Left ventricle myocardium inferior (tissue), 1 donor: ENCODE measurements at regions not wholly inside any gene's neighbourhood (a gene's known extent, or its start where the extent isn't known, plus 50 kb on each side); places are given as distances from the start of the nearest gene placed in this dataset.
"Not testable (repeated sequence)": the region's sequence is repeated elsewhere in the genome, so short reads cannot be mapped to it uniquely, and the experiment has no call there.

Experiments used
- DNase-seq: peaks from one replicate; pipeline ENCODE4 v3.0.0-alpha.2; 2020
- H3K27ac ChIP-seq: fragments of 200-600 bp; replicated peaks from 2 replicates; pipeline ENCODE4 v1.8.0; 2021
- H3K27me3 ChIP-seq: fragments of 200-600 bp; 2 replicates; pipeline ENCODE4 v1.8.0; 2021; ENCODE audit warnings: low read depth
- H3K36me3 ChIP-seq: fragments of 200-600 bp; 2 replicates; pipeline ENCODE4 v1.8.0; 2021
- H3K4me1 ChIP-seq: fragments of 200-600 bp; 2 replicates; pipeline ENCODE4 v1.8.0; 2021
- H3K4me3 ChIP-seq: fragments of 200-600 bp; 2 replicates; pipeline ENCODE4 v1.8.0; 2021; ENCODE audit warnings: mild to moderate bottlenecking, moderate library complexity
- H3K9me3 ChIP-seq: fragments of 200-600 bp; replicated peaks from 2 replicates; pipeline ENCODE4 v1.8.0; 2021
- intact Hi-C: fragments of 100-400 bp; cut with micrococcal nuclease; formaldehyde crosslinking; loops from one replicate; pipeline ENCODE4 v1.11.0; 2022
- TF ChIP-seq, protein P1 (sequence below): fragments of 200-600 bp; IDR thresholded peaks from 2 replicates; pipeline ENCODE4 v1.8.0; 2021; ENCODE audit warnings: antibody characterized with exemption, mild to moderate bottlenecking, borderline replicate concordance
- donor health status: DM: no; HTN: yes; CAD: no; lungs with severe emphysema.

DNA sequence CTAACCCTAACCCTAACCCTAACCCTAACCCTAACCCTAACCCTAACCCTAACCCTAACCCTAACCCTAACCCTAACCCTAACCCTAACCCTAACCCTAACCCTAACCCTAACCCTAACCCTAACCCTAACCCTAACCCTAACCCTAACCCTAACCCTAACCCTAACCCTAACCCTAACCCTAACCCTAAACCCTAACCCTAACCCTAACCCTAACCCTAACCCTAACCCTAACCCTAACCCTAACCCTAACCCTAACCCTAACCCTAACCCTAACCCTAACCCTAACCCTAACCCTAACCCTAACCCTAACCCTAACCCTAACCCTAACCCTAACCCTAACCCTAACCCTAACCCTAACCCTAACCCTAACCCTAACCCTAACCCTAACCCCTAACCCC, 80.6 kb upstream of the PLEKHG4B start:
- not testable (repeated sequence) for DNase-seq

DNA sequence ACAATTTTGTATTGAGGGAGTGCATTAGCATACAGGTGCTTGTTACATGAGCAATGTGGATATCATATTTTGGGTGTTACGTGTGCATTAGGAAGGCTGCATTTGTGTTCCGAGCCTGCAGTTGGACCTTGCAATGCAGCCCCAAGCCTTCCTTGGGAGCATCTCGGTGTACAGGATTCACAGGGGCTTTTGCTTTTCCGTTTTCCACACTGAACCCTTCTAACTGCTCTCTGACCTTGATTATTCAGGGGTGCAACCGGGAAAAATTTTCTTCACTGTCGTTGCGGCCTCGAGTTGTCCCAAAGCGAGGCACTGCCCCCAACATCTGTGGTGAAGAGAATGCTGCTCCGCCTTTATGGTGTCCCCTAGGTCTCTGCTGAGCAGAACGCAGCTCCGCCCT, 80.1 kb upstream of the PLEKHG4B start:
- H3K27me3 ChIP-seq = no peaks in the 10 kb centered on the region
- no peak for DNase-seq
- peaks cover 9% of the 10 kb centered on the region for H3K4me1 ChIP-seq
- TF ChIP-seq, protein P1, sequence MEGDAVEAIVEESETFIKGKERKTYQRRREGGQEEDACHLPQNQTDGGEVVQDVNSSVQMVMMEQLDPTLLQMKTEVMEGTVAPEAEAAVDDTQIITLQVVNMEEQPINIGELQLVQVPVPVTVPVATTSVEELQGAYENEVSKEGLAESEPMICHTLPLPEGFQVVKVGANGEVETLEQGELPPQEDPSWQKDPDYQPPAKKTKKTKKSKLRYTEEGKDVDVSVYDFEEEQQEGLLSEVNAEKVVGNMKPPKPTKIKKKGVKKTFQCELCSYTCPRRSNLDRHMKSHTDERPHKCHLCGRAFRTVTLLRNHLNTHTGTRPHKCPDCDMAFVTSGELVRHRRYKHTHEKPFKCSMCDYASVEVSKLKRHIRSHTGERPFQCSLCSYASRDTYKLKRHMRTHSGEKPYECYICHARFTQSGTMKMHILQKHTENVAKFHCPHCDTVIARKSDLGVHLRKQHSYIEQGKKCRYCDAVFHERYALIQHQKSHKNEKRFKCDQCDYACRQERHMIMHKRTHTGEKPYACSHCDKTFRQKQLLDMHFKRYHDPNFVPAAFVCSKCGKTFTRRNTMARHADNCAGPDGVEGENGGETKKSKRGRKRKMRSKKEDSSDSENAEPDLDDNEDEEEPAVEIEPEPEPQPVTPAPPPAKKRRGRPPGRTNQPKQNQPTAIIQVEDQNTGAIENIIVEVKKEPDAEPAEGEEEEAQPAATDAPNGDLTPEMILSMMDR = no peak
- no peak overlapping the region for H3K27ac ChIP-seq
- no peak overlapping the region for H3K4me3 ChIP-seq
- no peaks in the 10 kb centered on the region for H3K36me3 ChIP-seq
- intact Hi-C loops = no loop called here
- H3K9me3 ChIP-seq = no peaks in the 10 kb centered on the region

More for the DNA sequence above, 80.6 kb upstream of the PLEKHG4B start:
- H3K27ac ChIP-seq, H3K9me3 ChIP-seq, H3K4me1 ChIP-seq, H3K4me3 ChIP-seq, H3K36me3 ChIP-seq, H3K27me3 ChIP-seq, intact Hi-C loops: not testable (repeated sequence)

DNA sequence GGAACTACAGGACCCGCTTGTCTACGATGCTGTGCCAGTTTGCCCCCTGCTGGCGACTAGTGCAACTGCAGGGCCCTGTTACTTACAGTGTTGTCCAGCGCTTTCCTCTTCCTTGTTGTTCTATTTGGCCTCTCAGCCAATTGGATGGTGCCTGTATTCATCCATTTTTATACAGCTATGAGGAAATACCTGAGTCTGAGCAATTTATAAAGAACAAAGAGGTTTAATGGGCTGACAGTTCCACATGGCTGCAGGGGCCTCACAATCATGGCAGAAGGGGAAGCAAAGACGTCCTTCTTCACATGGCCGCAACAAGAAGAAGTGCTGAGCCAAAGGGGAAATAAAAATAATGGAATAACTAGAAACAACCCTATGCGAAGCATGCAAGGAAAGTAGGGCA, 78.7 kb upstream of the PLEKHG4B start:
- H3K36me3 ChIP-seq = no peaks in the 10 kb centered on the region
- intact Hi-C loops = no loop called here
- no peak overlapping the region for H3K27ac ChIP-seq
- H3K9me3 ChIP-seq = no peaks in the 10 kb centered on the region
- no peaks in the 10 kb centered on the region for H3K27me3 ChIP-seq
- DNase-seq = no peak
- H3K4me3 ChIP-seq = no peak overlapping the region
- H3K4me1 ChIP-seq = peaks cover 9% of the 10 kb centered on the region
- TF ChIP-seq, protein P1 = no peak

DNA sequence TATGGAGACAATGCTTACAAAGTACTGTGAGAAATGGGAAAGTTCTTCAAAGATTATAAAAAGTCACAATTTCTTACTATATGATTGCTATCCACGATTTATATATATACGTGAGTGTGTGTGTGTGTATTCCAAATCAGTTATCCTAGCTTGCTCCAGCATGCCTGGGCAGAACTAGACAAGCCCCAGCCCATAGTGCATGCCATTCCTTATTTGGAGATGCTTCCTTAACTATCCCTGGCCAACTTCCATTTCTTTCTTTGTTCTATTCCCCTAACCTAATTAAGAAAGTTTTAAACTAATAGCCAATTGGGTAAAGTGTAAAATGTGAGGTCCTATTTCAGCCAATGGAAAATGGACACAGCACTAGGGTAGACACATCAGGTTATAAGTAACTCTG, 77.3 kb upstream of the PLEKHG4B start:
- H3K27me3 ChIP-seq, intact Hi-C loops, H3K4me1 ChIP-seq, H3K4me3 ChIP-seq, H3K9me3 ChIP-seq, H3K36me3 ChIP-seq, H3K27ac ChIP-seq, DNase-seq: not testable (repeated sequence)

DNA sequence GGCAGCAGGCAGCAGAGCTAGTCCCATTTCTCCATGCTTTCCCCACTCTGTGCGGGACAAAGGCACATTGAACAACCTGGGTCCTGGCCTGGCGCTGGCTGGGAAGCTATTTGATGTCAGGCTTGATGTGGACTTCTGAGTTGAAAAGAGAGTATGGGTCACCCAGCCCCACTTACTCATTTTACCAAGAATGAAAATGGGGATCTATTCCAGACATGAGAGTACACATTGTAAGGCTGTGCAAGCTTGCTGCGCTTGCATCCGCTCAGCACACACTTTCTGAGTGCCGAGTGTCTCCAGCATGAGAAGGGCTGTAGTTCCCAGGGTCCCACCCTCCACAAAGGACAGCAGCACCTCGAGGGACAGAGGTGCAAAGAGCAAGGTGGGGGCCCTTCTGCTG, 71.7 kb upstream of the PLEKHG4B start:
- H3K9me3 ChIP-seq, H3K4me3 ChIP-seq, intact Hi-C loops, H3K4me1 ChIP-seq, DNase-seq, H3K36me3 ChIP-seq, H3K27ac ChIP-seq: not testable (repeated sequence)
- H3K27me3 ChIP-seq = peaks cover 27% of the 10 kb centered on the region

DNA sequence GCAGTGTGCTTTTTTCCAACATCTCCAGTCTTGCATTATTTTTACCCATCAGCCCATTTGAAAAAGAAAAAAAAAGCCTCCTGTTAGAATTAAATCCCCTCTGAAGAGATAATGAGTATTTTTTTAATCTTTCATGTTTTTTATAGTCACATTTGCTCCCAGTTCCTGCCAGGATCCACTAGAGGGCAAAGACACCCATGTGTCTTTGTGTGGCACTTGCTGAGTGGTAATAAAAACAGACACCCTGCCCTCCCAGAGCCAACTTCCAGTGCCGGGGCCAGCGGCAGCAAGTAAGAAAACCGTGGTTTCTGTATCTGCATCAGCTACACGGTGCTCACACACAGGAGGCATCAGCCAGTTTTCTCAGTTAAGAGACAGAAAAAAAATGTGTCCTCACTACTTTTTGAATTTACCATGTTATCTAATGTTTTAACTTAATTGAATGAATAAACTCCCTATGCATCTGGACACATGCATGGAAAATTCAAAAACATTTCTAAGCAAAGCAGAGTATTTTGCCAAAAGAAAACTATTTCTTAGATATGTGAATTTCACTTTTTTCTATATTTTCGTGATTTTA, 70.2 kb upstream of the PLEKHG4B start:
- TF ChIP-seq, protein P1 = peak; percentile 53
- Histone ChIP-seq H3K27ac (no peak overlapping the region), H3K27me3 (peaks cover 32% of the 10 kb centered on the region), H3K36me3 (no peaks in the 10 kb centered on the region), H3K4me1 (no peaks in the 10 kb centered on the region), H3K4me3 (no peak overlapping the region), H3K9me3 (no peaks in the 10 kb centered on the region)
- no peak for DNase-seq
- intact Hi-C loops = no loop called here

DNA sequence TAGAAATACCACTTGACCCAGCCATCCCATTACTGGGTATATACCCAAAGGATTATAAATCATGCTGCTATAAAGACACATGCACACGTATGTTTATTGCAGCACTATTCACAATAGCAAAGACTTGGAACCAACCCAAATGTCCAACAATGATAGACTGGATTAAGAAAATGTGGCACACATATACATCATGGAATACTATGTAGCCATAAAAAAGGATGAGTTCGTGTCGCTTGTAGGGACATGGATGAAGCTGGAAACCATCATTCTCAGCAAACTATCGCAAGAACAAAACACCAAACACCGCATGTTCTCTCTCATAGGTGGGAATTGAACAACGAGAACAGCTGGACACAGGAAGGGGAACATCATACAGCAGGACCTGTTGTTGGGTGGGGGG, 68.1 kb upstream of the PLEKHG4B start:
- H3K36me3 ChIP-seq, intact Hi-C loops, H3K4me3 ChIP-seq: not testable (repeated sequence)

DNA sequence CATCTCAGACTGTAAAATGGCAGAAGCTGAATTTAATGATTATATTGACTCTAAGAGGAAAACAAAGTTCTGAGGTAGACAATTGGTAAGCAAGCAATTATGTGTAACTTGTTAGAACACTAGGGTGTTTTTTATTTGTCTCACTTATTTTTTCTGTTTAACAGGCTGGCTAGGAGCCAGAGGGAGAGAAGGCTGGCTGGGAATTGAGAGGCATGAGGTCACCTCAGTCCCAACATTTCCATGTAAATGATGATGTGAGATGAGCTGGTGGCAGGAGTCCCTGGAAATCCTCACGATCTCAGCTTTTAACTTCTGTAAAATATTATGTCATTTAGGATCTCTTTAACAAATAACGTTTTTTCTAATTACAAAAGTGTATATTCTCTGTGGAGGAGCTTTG, 66.9 kb upstream of the PLEKHG4B start:
- intact Hi-C loops, H3K9me3 ChIP-seq, H3K4me3 ChIP-seq, H3K4me1 ChIP-seq, H3K27ac ChIP-seq, H3K36me3 ChIP-seq, DNase-seq: not testable (repeated sequence)
- peaks cover 54% of the 10 kb centered on the region for H3K27me3 ChIP-seq

More for the DNA sequence above, 68.1 kb upstream of the PLEKHG4B start:
- not testable (repeated sequence) for H3K4me1 ChIP-seq, H3K9me3 ChIP-seq, H3K27ac ChIP-seq, DNase-seq
- H3K27me3 ChIP-seq = peaks cover 48% of the 10 kb centered on the region
